Posterior vena cava (tissue), 2 donors: ENCODE measurements at regions not wholly inside any gene's neighbourhood (a gene's known extent, or its start where the extent isn't known, plus 50 kb on each side); places are given as distances from the start of the nearest gene placed in this dataset.

ENCODE experiments used
- DNase-seq: peaks from one replicate; pipeline ENCODE4 v3.0.0-alpha.2; 2020; ENCODE audit warnings: low spot score
- intact Hi-C, 2 donors: fragments of 100-400 bp; cut with DNase I; formaldehyde crosslinking; loops; one replicate each; pipeline versions ENCODE4 v1.14.1 to v1.14.2; 2022 to 2023
- donor health status: DM: yes; HTN: yes; CAD: no.
- donor health status: DM: yes; HTN: yes; CAD: no.

GRCh38 chr5:122702524-122702875 lies 72.4 kb upstream of the SNX2 start:
- no peak for DNase-seq
- intact Hi-C loops = no loop called here

- intact Hi-C loops = no loop called here
These were observed 71.7 kb upstream of the SNX2 start for GRCh38 chr5:122703203-122703602.

GRCh38 chr5:122704247-122705036 lies 70.4 kb upstream of the SNX2 start:
- DNase-seq = no peak
- intact Hi-C loops = no loop called here

More at GRCh38 chr5:122703203-122703602, 71.7 kb upstream of the SNX2 start:
- DNase-seq = no peak

- no peak for DNase-seq
- intact Hi-C loops = no loop called here
These were observed 69.0 kb upstream of the SNX2 start for GRCh38 chr5:122705851-122706250.

GRCh38 chr5:122707796-122708195 lies 67.1 kb upstream of the SNX2 start:
- no peak for DNase-seq
- intact Hi-C loops = no loop called here

GRCh38 chr5:122713041-122713440 lies 61.8 kb upstream of the SNX2 start:
- no peak for DNase-seq
- intact Hi-C loops = no loop called here

- no peak for DNase-seq
- intact Hi-C loops = no loop called here
These were observed 59.8 kb upstream of the SNX2 start for GRCh38 chr5:122715095-122715494.

GRCh38 chr5:122718611-122719010 lies 56.3 kb upstream of the SNX2 start:
- intact Hi-C loops = no loop called here
- DNase-seq = no peak

GRCh38 chr5:122719991-122720746 lies 54.7 kb upstream of the SNX2 start:
- DNase-seq = no peak
- intact Hi-C loops = no loop called here

GRCh38 chr5:122721127-122721526 lies 53.8 kb upstream of the SNX2 start:
- no peak for DNase-seq
- intact Hi-C loops = no loop called here

- intact Hi-C loops = no loop called here
- no peak for DNase-seq
These were observed 52.5 kb upstream of the SNX2 start for GRCh38 chr5:122722341-122722740.

- intact Hi-C loops = no loop called here
- no peak for DNase-seq
These were observed 51.1 kb upstream of the SNX2 start for GRCh38 chr5:122723606-122724352.
